ACHN (cell line): ENCODE measurements at regions not wholly inside any gene's neighbourhood (a gene's known extent, or its start where the extent isn't known, plus 50 kb on each side); places are given as distances from the start of the nearest gene placed in this dataset.

Experiments used
- DNase-seq: peaks from one replicate; pipeline ENCODE4 v3.0.0-alpha.2; 2015
- in situ Hi-C: cut with HindIII; loops from 2 replicates; pipeline ENCODE4 v1.10.0; 2017; ENCODE audit warnings: low sequenced_read_pairs, low pct_ligation_motif_present, low pct_unique_long_range_greater_than_20kb

GRCh38 chr15:101554115-101554915 lies 64.8 kb upstream of the PCSK6 start:
- DNase-seq = no peak
- in situ Hi-C loops = no loop called here

GRCh38 chr15:101551696-101552591 lies 62.4 kb upstream of the PCSK6 start:
- no peak for DNase-seq
- in situ Hi-C loops = no loop called here

GRCh38 chr15:101550124-101550523 lies 60.6 kb upstream of the PCSK6 start:
- in situ Hi-C loops = no loop called here
- no peak for DNase-seq

- in situ Hi-C loops = no loop called here
- DNase-seq = no peak
These were observed 60.1 kb upstream of the PCSK6 start for GRCh38 chr15:101549647-101550046.

GRCh38 chr15:101547737-101548136 lies 58.2 kb upstream of the PCSK6 start:
- in situ Hi-C loops = no loop called here
- DNase-seq = no peak

GRCh38 chr15:101545548-101546505 lies 56.3 kb upstream of the PCSK6 start:
- DNase-seq = no peak
- in situ Hi-C loops = no loop called here

GRCh38 chr15:101544613-101544945 lies 55.1 kb upstream of the PCSK6 start:
- in situ Hi-C loops = no loop called here
- no peak for DNase-seq

GRCh38 chr15:101543926-101544612 lies 54.6 kb upstream of the PCSK6 start:
- DNase-seq = no peak
- in situ Hi-C loops = no loop called here

GRCh38 chr15:101543431-101543830 lies 53.9 kb upstream of the PCSK6 start:
- DNase-seq = no peak
- in situ Hi-C loops = no loop called here

- no peak for DNase-seq
- in situ Hi-C loops = no loop called here
These were observed 53.5 kb upstream of the PCSK6 start for GRCh38 chr15:101543026-101543390.

- no peak for DNase-seq
- in situ Hi-C loops = no loop called here
These were observed 53.0 kb upstream of the PCSK6 start for GRCh38 chr15:101542306-101543025.

GRCh38 chr15:101541501-101542292 lies 52.2 kb upstream of the PCSK6 start:
- in situ Hi-C loops = no loop called here

GRCh38 chr15:101540480-101541239 lies 51.2 kb upstream of the PCSK6 start:
- in situ Hi-C loops = no loop called here
- no peak for DNase-seq

More at GRCh38 chr15:101541501-101542292, 52.2 kb upstream of the PCSK6 start:
- DNase-seq = no peak

GRCh38 chr15:101539930-101540329 lies 50.4 kb upstream of the PCSK6 start:
- in situ Hi-C loops = no loop called here

GRCh38 chr15:101539492-101539891 lies 50.0 kb upstream of the PCSK6 start:
- no peak for DNase-seq
- in situ Hi-C loops = no loop called here

More at GRCh38 chr15:101539930-101540329, 50.4 kb upstream of the PCSK6 start:
- no peak for DNase-seq
